ENCODE measurements at regions not wholly inside any gene's neighbourhood (a gene's known extent, or its start where the extent isn't known, plus 50 kb on each side); places are given as distances from the start of the nearest gene placed in this dataset.

DNA sequence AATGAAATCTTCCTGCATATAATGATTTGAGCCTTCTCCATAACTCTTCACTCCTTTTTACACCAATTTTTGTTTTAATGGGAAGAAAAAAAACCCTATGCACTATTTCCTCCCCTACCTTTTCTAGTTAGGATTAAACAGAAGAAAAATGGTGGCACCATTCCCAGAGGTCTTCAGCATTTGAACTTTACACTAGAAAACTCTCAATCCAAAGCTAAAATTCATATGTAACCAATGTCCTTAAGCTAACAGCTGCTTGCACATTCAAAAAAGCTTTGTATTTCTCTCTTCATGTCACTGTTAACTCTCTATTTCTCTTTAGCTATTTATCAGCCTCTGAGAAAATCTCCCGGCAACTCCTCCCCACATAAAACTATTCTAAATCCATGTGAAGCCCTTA lies 90.3 kb upstream of the UBL3 start:
- no peak overlapping the region for H3K9ac ChIP-seq
- H3K4me1 ChIP-seq: peaks cover 8 to 28% (median 18%) of the 10 kb centered on the region in 10 experiments; a peak in 19 of 20 replicates
- H4K20me1 ChIP-seq: no peaks in the 10 kb centered on the region
- H3K4me3 ChIP-seq: no peak overlapping the region
- H3K27ac ChIP-seq: no peak overlapping the region
- no peaks in the 10 kb centered on the region for H3K27me3 ChIP-seq
- H3K4me2 ChIP-seq: no peak overlapping the region
- no peaks in the 10 kb centered on the region for H3K9me3 ChIP-seq (replicated peaks in 1 of 11)
- TF ChIP-seq Cebpa-rat (IDR thresholded peaks at IDR 0.05): no peak
- no peaks in the 10 kb centered on the region for H3K36me3 ChIP-seq

DNA sequence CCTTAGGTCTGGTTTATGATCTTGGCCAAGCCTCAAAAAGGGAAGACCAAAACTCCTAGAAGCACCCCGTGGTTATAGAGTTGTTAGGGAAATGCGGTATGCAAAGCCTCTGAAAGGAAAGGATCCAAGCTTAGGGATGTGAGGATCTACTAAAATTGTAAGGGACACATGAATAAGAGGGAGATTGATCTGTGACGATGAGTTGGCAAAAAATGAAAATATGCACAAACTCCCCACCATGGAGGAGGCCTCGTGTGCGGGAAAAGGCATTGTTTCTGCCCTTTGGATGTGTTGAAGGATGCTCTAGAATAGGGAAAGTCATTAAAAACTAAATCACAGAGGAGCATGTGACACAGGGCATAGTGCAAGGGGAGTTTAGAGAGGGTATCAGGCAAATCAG lies 88.7 kb upstream of the UBL3 start:
- H3K9me3 ChIP-seq (replicated peaks in 1 of 11): no peaks in the 10 kb centered on the region
- no peak overlapping the region for H3K27ac ChIP-seq
- H3K4me1 ChIP-seq: peaks cover 16 to 43% (median 31%) of the 10 kb centered on the region in 10 experiments

DNA sequence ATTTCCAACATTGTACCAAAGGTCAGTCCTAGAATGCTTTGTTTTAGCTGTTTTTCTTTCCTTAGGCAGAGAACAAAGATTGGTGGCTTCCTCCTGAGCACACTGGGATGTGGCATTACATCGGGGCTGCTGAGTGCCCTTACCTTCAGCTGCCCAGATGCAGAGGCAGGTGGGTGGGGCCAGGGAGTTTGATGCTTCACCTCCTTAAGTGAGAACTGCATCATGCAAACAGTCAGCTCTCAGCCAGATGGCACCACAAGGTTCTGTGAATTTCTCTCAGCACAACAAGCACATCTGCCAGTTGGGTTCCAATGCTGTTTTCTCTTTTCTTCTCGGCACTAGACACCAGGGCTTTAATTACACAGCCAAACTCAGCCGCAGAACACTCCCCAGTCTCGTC lies 87.4 kb upstream of the UBL3 start:
- Histone ChIP-seq H4K20me1 (peaks cover 0 to 9% (median 0%) of the 10 kb centered on the region in 11 experiments; a peak in 2 of 22 replicates), H3K9ac (no peak overlapping the region), H3K27ac (no peak overlapping the region), H3K4me1 (peaks cover 16 to 43% (median 31%) of the 10 kb centered on the region in 10 experiments), H3K4me2 (peak overlapping the region in 8 of 11 experiments; percentile 5 to 87 (median 80); a peak in 7 of 22 replicates), H3K9me3 (replicated peaks in 1 of 11) (no peaks in the 10 kb centered on the region), H3K36me3 (no peaks in the 10 kb centered on the region), H3K4me3 (no peak overlapping the region), H3K27me3 (no peaks in the 10 kb centered on the region)
- TF ChIP-seq Cebpa-rat (IDR thresholded peaks at IDR 0.05): no peak

More for the DNA sequence above, 88.7 kb upstream of the UBL3 start:
- no peak overlapping the region for H3K9ac ChIP-seq
- H3K27me3 ChIP-seq: no peaks in the 10 kb centered on the region
- no peak for TF ChIP-seq Cebpa-rat (IDR thresholded peaks at IDR 0.05)
- peaks cover 0 to 9% (median 0%) of the 10 kb centered on the region in 11 experiments; a peak in 2 of 22 replicates for H4K20me1 ChIP-seq
- H3K36me3 ChIP-seq: no peaks in the 10 kb centered on the region
- no peak overlapping the region for H3K4me3 ChIP-seq
- no peak overlapping the region for H3K4me2 ChIP-seq

DNA sequence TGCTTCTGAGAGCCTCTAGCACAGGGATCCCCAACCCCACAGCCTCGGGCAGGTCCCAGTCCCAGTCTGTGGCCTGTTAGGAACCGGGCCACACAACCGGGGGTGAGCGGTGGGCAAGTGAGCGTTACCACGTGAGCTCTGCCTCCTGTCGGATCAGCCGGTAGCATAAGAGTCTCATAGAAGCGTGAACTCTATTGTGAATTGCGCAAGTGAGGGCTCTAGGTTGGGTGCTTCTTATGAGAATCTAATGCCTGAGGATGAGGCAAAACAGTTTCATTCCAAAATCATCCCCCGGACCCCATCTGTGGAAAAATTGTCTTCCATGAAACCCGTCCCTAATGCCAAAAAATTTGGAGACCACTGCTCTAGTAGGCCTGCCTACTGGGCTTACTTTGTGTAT lies 87.0 kb upstream of the UBL3 start:
- Histone ChIP-seq H3K27ac (no peak overlapping the region), H3K9ac (no peak overlapping the region), H3K36me3 (no peaks in the 10 kb centered on the region), H3K9me3 (replicated peaks in 1 of 11) (peaks cover 0 to under 1% (median 0%) of the 10 kb centered on the region in 11 experiments; a peak in 4 of 22 replicates), H3K4me2 (peak overlapping the region in 8 of 11 experiments; percentile 67 to 87 (median 80); a peak in 16 of 22 replicates), H4K20me1 (peaks cover 0 to 9% (median 0%) of the 10 kb centered on the region in 11 experiments; a peak in 2 of 22 replicates), H3K27me3 (no peaks in the 10 kb centered on the region), H3K4me1 (peaks cover 16 to 43% (median 31%) of the 10 kb centered on the region in 10 experiments), H3K4me3 (no peak overlapping the region)
- TF ChIP-seq Cebpa-rat (IDR thresholded peaks at IDR 0.05): peak in 4 of 11 experiments; percentile 12 to 80 (median 45); a peak in 6 of 22 replicates

DNA sequence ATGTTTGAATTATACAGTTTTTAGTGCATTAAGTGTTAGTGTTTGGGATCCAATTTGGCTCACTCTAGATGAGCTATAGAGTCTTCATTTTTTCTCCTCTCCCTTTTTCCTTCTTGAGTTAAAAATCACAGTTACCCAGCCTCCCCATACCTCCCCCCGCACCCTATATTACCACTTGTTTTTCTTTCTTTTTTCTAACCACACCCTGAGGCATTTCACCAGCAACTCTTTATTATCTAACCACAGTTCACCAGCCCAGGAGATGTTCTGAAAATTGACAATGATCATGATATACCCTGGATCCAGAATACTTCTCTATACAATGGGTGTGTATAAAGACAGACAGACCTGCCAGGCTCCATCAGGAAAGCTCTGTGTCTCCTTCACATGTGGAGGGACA lies 86.5 kb upstream of the UBL3 start:
- TF ChIP-seq Cebpa-rat (IDR thresholded peaks at IDR 0.05): no peak
- Histone ChIP-seq H3K27ac (0 out of 22 replicates have a peak overlapping the region, but pooled peaks of 1 of the 11 experiments have one; percentile 48), H3K36me3 (no peaks in the 10 kb centered on the region), H3K4me1 (peaks cover 16 to 43% (median 31%) of the 10 kb centered on the region in 10 experiments), H4K20me1 (peaks cover 0 to 9% (median 0%) of the 10 kb centered on the region in 11 experiments; a peak in 2 of 22 replicates), H3K4me2 (peak overlapping the region in 10 of 11 experiments; percentile 41 to 87 (median 74); a peak in 16 of 22 replicates), H3K9me3 (replicated peaks in 1 of 11) (peaks cover 0 to 3% (median 0%) of the 10 kb centered on the region in 11 experiments; a peak in 4 of 22 replicates), H3K4me3 (no peak overlapping the region), H3K9ac (no peak overlapping the region), H3K27me3 (no peaks in the 10 kb centered on the region)

DNA sequence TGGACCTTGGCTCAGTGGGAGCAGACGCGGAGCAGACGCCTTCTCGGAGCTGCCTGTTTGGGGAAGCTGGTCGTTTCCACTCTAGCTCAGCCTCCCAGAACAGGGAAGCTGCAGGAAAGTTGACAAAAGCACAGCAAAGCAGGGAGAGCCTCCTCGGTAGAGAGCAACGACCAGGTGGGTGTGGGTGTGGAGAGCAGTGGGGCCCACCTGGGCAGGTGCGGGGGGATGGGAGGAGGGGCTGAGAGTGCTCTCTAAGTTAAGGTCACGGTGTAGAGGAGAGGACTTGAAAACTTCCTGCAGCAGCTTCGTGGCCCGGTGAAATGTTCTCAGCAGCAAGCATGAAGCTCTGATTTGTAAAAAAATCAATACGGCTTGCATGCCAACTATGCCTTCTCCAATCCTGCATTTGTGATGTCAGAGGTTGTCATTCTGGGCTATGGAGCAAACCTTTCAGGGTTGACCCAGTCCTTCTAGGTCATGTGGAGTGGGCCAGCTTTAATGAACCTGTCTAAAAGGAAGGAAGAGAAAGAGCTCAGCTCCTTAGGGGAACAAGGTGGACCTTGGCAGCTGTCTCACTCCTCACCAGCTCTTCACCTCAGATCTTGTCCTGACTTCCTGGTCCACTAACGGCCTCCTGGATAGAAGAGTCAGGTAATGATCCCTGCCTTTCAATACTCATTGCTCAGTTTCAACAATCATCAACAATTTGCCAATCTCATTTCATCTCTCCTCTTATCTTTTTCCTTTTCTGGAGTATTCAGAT lies 85.8 kb upstream of the UBL3 start:
- Histone ChIP-seq H3K9ac (peak overlapping the region in 5 of 11 experiments; percentile 18 to 61 (median 31); a peak in 7 of 22 replicates), H3K4me3 (peak overlapping the region in 2 of 10 experiments; percentile 1 to 21; a peak in 2 of 20 replicates), H3K27ac (peak overlapping the region in 6 of 11 experiments; percentile 1 to 57 (median 39); a peak in 11 of 22 replicates), H4K20me1 (peaks cover 0 to 9% (median 0%) of the 10 kb centered on the region in 11 experiments; a peak in 2 of 22 replicates), H3K4me2 (peak overlapping the region; percentile 41 to 87 (median 72)), H3K36me3 (no peaks in the 10 kb centered on the region), H3K9me3 (replicated peaks in 1 of 11) (peaks cover 0 to 3% (median 0%) of the 10 kb centered on the region in 11 experiments; a peak in 4 of 22 replicates), H3K4me1 (peaks cover 16 to 43% (median 31%) of the 10 kb centered on the region in 10 experiments), H3K27me3 (no peaks in the 10 kb centered on the region)
- TF ChIP-seq Cebpa-rat (IDR thresholded peaks at IDR 0.05): no peak

DNA sequence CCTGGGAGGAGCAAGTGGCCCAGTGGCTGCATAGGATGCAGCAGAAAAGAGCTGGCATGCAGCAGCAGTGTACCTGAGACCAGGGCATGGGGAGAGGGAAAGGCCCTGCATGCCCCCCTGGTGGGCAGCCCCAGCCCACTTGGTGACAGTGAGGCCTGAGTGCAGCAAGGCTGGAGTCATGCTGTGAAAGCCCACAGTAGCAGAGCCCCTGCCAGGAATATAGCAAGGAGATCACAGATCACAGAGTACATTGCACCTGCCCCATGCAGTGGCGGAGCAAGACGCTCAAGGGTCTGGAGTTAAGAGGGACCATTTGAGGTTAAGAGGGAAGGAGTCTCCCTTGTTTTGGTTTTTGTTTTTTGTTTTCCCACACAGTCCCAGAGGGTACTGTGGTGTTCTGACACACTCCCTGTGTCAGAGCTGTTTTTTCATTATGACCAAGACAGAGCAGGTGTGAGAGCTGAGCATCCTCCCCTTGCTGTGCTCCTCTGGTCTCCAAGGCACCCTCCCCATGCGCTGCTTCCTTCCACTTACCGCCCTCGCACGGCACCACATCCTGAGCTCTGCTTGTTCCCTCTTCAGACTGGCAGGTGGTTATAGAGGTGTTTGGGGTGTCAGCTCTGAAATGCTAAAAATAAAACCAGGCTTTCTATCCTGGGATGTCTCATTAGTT lies 85.0 kb upstream of the UBL3 start:
- no peaks in the 10 kb centered on the region for H3K27me3 ChIP-seq
- no peak for TF ChIP-seq Cebpa-rat (IDR thresholded peaks at IDR 0.05)
- H3K9ac ChIP-seq: peak overlapping the region in 3 of 11 experiments; percentile 31 to 61 (median 36); a peak in 2 of 22 replicates
- H3K36me3 ChIP-seq: no peaks in the 10 kb centered on the region
- no peak overlapping the region; a peak in 1 of 20 replicates for H3K4me3 ChIP-seq
- peak overlapping the region in 5 of 11 experiments; percentile 1 to 57 (median 46); a peak in 9 of 22 replicates for H3K27ac ChIP-seq
- H3K9me3 ChIP-seq (replicated peaks in 1 of 11): peaks cover 0 to 3% (median 0%) of the 10 kb centered on the region in 11 experiments; a peak in 4 of 22 replicates
- peak overlapping the region; percentile 41 to 87 (median 72) for H3K4me2 ChIP-seq
- H3K4me1 ChIP-seq: peaks cover 16 to 43% (median 31%) of the 10 kb centered on the region in 10 experiments
- peaks cover 0 to 9% (median 0%) of the 10 kb centered on the region in 11 experiments; a peak in 2 of 22 replicates for H4K20me1 ChIP-seq

DNA sequence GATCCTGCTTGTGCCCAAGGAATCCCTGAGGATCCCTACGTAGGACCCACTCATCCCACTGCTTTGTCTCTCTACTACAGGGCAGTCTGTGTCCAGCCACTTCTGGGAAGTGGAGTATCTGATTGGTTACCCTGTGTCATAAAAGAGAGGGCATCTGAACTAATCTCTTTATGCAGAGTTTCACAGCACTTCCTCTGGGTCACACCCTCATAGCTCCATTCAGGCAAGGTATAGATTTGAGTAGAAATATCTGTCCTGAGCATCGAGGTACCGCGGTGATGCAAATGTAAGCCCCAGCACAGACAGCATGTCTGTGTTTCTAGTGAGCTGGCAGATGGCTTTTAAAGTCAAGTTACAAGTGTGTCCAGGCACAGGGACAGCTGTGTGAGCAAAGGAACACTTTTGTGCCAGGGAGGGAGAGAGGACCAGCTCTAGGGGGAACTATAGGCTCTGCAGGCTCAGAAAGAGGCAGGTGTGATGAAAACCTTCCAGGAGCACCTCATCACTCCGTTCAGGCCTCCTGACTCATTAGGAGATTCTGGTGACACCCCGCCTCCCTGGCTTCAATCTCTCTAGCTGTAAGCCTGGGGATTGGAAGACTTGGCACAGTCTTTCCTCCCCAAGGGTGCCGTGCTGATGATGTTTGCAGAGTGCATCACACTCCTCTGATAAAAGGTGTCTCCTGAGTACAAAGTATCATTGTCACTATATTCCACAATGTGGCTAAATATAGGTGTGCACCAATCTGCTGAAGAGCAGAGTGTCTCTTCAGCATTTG lies 84.3 kb upstream of the UBL3 start:
- peaks cover 0 to 3% (median 0%) of the 10 kb centered on the region in 11 experiments; a peak in 4 of 22 replicates for H3K9me3 ChIP-seq (replicated peaks in 1 of 11)
- H3K4me2 ChIP-seq: peak overlapping the region in 10 of 11 experiments; percentile 54 to 87 (median 76); a peak in 17 of 22 replicates
- no peak overlapping the region for H3K4me3 ChIP-seq
- TF ChIP-seq Cebpa-rat (IDR thresholded peaks at IDR 0.05): no peak
- peaks cover 0 to 9% (median 0%) of the 10 kb centered on the region in 11 experiments; a peak in 2 of 22 replicates for H4K20me1 ChIP-seq
- peaks cover 16 to 43% (median 31%) of the 10 kb centered on the region in 10 experiments for H3K4me1 ChIP-seq
- H3K9ac ChIP-seq: no peak overlapping the region
- peak overlapping the region in 1 of 11 experiments; percentile 32; a peak in 1 of 22 replicates for H3K27ac ChIP-seq
- H3K36me3 ChIP-seq: no peaks in the 10 kb centered on the region
- no peaks in the 10 kb centered on the region for H3K27me3 ChIP-seq

Measured in BLaER1 treated with 17β-estradiol and CSF1 and Interleukin-3, amounts not matched to agents 10 nM and 100 nM (cell line).